ENCODE measurements at regions not wholly inside any gene's neighbourhood (a gene's known extent, or its start where the extent isn't known, plus 50 kb on each side); places are given as distances from the start of the nearest gene placed in this dataset.

- DNase-seq, result no peak
Measured at GRCh38 chr3:181860235-181860634, 148.5 kb downstream of the SOX2 start.

GRCh38 chr3:181862502-181862901, 150.8 kb downstream of the SOX2 start:
- no peak for DNase-seq

DNA sequence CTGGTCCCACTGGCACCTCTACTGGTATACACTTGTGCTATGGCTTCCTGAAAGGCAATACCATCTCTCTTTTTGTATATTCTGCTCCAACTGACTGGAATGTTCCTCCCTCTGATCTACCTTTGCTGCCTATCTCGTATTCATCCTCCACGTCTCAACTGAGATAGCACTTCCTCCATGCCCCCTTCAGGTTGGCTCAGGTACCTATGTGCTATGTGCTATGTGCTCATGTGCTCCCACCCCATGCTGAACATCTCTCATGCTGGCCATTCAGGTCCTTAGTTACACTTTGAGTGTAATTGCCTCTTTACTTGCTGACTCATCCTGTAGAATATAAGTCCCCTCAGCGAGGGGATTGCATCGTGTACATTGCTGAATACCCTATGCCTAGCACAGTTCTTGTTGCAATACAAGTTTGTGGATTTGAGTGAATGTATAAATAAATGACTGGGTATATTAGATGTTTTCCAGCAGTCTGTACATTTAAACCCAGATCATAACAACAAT, 156.9 kb downstream of the SOX2 start:
- DNase-seq, result no peak

GRCh38 chr3:181872887-181873286, 161.2 kb downstream of the SOX2 start:
- no peak for DNase-seq

GRCh38 chr3:181879926-181880325, 168.2 kb downstream of the SOX2 start:
- DNase-seq, result no peak

DNA sequence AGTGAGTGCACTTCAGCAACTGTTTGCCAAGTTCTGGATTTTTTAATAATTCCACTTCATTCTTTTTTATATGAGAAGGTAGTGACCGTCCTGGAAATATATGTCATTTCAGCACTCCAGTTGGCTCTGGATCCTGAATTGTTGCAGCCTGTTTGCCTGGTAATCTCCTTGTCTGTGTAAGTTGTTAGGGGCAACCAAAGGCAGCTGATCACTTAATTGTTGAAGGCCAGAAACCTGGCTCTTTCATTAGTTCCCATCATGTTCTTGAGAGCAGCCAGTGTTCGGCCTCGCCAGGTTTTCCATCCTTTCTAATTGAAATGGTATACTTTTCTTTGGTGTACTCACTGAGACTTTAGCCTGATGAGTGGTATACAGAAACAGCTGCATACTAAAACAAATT, 168.6 kb downstream of the SOX2 start:
- no peak for DNase-seq

GRCh38 chr3:181881749-181882148, 170.0 kb downstream of the SOX2 start:
- DNase-seq, result no peak

DNA sequence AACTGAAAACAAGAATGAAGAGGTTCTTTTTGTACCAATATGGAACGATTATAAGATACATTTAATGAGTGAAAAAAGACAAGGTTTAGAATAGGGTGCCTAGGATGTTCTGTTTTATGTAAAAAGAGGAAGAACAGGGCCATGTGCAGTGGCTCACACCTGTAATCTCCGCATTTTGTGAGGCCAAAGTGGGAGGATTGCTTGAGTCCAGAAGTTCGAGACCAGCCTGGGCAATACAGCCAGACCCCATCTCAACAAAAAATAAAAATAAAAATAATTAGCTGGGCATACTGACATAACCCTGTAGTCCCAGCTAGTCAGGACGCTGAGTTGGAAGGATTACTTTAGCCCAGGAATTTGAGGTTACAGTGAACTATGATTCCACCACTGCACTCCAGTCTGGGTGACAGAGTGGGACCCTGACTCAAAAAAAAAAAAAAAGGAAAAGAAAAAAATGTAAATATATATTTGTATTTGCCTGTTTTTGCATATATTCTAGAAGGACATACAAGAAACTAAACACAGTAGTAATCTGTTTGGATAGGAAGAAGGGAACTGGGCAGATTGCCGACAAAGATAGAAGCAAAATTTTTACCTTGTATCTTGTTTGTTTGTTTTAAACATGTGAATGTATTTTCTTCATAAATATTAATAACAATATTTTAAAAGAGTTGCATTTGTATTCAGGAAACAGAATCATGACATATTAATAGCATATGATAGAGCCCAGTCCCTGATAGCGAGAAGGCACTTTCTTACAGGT, 174.3 kb downstream of the SOX2 start:
- no peak for DNase-seq

GRCh38 chr3:181886676-181887075, 175.0 kb downstream of the SOX2 start:
- DNase-seq, result no peak

DNA sequence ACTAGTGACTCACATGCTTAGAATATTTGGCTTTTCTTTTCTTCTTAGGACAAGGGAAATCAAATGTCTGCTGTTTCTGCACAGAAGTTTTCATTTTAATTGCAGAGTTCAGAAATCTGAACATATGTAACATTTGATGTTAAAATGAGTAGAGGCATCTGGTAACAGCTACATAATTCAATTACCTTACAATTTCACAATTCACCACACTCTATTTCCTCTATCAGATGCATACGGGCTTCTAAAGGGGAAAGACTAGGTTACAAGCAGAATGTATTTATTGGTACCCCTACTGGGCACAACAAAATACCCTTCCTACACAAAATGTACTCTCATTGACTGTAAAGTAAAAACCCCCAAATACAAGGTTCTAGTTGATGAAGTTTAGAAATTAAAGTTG, 176.0 kb downstream of the SOX2 start:
- DNase-seq, result no peak

GRCh38 chr3:181888234-181888633, 176.5 kb downstream of the SOX2 start:
- DNase-seq, result no peak

DNA sequence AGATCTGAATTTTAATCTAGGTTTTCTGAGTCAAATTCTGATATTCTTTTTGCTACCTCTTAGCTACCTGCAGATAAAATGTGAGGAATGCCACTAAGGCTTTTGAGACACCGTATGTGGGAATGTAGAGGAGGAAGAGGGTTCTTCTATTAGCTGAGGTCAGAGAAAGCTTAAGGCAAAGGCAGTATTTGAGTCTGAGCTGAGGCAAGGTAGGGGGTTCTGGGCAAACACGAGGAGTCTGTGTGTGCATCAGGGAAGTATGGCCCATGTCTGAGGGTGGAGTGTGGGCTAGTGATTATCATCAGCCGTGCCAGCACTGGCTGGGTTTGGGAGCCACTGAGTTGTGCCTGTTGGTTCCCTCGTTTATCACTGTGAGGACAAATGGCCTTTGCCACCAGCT, 181.1 kb downstream of the SOX2 start:
- DNase-seq, result no peak

DNA sequence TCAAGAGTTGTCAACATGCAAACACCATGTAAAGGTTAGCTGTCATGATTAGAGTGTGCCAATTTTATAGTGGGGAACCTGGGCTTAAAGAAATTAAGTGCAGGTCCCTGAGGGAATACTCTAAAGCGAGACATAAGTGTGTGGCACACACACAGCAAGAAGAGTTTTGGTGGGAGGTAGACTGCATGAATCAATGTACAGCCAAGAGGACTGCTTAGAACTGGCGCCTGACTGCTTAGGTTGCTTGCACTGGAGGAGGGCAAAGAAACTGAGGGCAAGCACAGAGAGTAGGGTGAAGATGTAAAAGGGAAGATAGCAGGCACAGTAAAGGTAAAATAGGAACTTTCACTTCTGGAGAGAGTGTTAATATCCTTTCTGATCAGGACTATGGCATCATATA, 184.9 kb downstream of the SOX2 start:
- no peak for DNase-seq

DNA sequence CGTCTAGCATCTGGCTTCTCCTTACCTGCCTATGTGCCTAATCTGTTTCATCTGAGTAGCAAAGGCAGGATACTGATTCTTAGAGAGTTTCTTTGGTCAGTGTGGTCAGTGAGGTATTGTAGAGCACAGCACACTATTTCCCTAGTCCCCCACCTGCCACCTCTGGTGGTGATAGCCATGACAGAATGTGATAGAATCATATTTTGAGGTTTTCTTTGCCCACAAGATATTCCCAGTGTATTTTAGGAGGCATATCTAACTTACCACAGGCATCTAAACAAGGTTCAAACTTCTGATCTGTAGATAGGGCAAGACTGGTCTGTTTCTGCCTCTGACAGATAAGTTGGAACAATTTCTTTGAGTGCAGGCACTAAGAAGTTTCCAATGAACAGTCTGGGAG, 188.0 kb downstream of the SOX2 start:
- DNase-seq, result peak; percentile 7

DNA sequence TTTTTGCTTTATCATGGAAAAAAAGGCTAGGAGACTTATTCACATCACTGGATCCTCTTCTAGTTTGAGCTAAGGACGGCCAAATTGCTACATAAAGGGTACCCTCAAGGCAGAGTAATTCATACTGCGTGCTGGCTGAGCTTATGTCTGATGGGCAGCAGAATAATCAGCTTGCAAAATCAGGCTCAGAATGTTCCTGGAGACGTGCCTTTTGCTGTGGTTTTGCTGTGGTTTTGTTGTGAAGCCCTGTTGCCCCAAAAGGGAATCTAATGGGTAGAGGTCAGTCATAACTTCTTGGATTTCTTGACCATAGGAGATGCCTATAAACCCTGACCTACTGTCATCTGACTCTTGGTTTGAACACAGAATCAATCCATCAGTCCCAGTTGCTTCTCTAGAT, 189.9 kb downstream of the SOX2 start:
- no peak for DNase-seq

DNA sequence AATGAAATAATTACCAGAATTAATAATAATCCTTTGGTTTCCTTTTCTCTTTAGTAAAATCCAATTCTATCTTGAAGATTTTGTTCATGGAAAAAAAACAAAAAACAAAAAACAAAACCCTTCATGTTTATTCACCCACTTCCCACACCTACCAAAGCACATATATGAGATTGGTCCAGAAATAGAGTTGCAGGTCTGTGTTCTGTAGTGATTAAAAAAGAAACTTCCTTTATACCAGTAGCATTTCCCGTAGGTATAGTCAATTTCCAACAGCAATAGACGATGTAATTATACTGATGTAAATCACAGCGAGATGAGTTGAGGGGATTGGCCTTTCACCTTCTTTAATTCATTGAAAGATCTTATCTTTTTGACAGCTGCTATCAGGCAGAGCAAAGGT, 194.6 kb downstream of the SOX2 start:
- no peak for DNase-seq

- DNase-seq, result no peak
Measured at GRCh38 chr3:181909241-181909640, 197.5 kb downstream of the SOX2 start.

DNA sequence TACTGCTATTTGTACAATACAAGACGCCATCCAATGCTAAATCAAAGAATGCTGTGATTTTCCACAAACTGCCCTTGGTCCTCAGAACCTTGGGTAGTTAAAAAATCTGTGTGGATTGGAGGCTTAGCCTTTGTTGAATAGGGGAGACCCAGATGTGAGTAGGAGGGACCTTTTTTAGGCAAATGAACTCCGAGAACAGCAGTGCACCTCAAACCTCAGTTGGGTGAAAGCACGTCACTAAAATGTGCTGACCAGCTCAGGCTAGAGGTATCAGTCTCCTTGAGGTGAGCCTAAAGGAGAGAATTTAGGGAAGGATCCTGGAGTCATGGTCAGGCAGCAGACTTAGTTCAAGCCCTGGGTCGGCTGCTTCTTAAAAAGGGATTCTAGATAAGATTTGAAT, 200.7 kb downstream of the SOX2 start:
- DNase-seq, result no peak

DNA sequence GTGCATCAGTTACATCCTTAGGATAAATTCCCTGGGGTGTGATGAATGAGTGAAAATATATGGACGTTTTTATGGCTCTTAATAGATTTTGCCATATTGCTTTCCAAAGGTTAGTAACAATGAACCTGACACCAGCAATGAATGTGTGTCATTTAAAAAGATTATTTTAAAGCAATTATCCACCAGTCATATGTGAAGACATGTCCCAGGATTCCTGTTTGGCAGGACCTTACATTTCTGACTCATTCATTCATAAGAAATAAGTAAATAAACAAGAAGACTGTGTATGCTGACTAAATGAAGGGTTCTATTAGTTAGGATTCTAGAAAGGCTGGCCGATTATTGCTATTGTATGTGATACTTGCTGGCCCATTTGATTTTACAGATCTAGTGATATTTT, 201.5 kb downstream of the SOX2 start:
- no peak for DNase-seq

DNA sequence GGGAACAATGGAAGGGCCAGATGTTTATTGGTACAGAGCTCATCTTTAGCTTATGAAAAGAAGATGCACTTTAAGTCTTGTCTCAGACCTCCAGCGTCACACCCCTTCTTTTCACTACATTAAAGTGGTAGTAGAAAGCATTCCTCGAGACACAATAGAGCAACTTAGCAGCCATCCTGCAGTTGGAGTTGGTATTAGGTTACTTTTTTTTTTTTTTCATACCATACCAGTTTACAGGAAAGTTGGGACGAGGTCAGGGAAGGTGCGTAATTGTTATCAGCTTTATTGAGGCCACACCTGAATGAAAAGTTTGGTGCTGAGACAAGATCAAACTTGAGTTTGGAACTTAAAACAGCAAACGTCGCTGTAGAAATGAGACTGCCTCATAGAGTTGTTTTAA, 203.8 kb downstream of the SOX2 start:
- no peak for DNase-seq

GRCh38 chr3:181916013-181916412, 204.3 kb downstream of the SOX2 start:
- no peak for DNase-seq

GRCh38 chr3:181917027-181917426, 205.3 kb downstream of the SOX2 start:
- no peak for DNase-seq

DNA sequence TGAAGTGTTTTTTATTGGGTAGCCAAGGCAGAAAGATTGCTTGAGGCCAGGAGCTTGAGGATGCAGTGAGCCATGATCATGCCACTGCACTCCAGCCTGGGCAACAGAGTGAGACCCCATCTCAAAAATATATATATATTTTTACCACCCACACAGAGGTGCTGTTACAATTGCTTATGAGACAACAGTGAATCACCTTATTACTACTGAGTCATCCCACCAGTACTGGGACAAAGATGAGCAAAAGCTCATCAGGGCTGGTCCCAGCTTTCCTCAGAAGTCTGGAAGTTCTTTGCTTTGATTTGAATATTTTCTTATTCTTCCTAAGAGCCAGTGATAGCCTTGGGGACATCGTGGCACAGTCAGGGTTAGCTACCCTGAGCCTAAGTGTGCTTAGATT, 207.7 kb downstream of the SOX2 start:
- DNase-seq, result no peak

- no peak for DNase-seq
Measured at GRCh38 chr3:181920409-181920808, 208.7 kb downstream of the SOX2 start.

GRCh38 chr3:181921220-181921619, 209.5 kb downstream of the SOX2 start:
- no peak for DNase-seq

Data from hematopoietic multipotent progenitor cell treated with erythropoietin and hydrocortisone succinate and interleukin-3 and kit ligand, for 6 days (in vitro differentiated cells).